ENCODE measurements at regions not wholly inside any gene's neighbourhood (a gene's known extent, or its start where the extent isn't known, plus 50 kb on each side); places are given as distances from the start of the nearest gene placed in this dataset.

GRCh38 chr9:79913867-79914266, 342.1 kb downstream of the TLE4 start:
- no peak for DNase-seq (ENCODE audit: extremely low spot score)
- POLR2A ChIA-PET: no interaction called here

GRCh38 chr9:79912318-79913070, 340.7 kb downstream of the TLE4 start:
- ChIA-PET CTCF (interaction anchor here (0.7 to 1.8 kb wide), 4 partner anchors 8 to 24 kb away, joined by 3 to 5 read pairs (median 4); no protein-coding TSS in a partner anchor), POLR2A (no interaction called here)
- no peak for DNase-seq (ENCODE audit: extremely low spot score)
- no peak for TF ChIP-seq CTCF (IDR thresholded peaks at IDR 0.05; ENCODE audit: control extremely low read depth, extremely low read depth, low read depth, missing control alignments)

More at GRCh38 chr9:79913867-79914266, 342.1 kb downstream of the TLE4 start:
- no peak for TF ChIP-seq CTCF (IDR thresholded peaks at IDR 0.05; ENCODE audit: control extremely low read depth, extremely low read depth, low read depth, missing control alignments)
- CTCF ChIA-PET: interaction anchor here (1.8 kb wide), 1 partner anchor 8 kb away, joined by 5 read pairs; no protein-coding TSS in a partner anchor

- CTCF ChIA-PET: interaction anchor here (0.7 kb wide), 1 partner anchor 8 kb away, joined by 3 read pairs; no protein-coding TSS in a partner anchor
- TF ChIP-seq CTCF (IDR thresholded peaks at IDR 0.05; ENCODE audit: control extremely low read depth, extremely low read depth, low read depth, missing control alignments): no peak
- DNase-seq (ENCODE audit: extremely low spot score): no peak
- POLR2A ChIA-PET: no interaction called here
Observed at GRCh38 chr9:79911724-79912123, 340.0 kb downstream of the TLE4 start.

- DNase-seq (ENCODE audit: extremely low spot score): no peak
- ChIA-PET CTCF (no interaction called here), POLR2A (no interaction called here)
- no peak for TF ChIP-seq CTCF (IDR thresholded peaks at IDR 0.05; ENCODE audit: control extremely low read depth, extremely low read depth, low read depth, missing control alignments)
Observed at GRCh38 chr9:79902825-79903600, 331.2 kb downstream of the TLE4 start.

- TF ChIP-seq CTCF (IDR thresholded peaks at IDR 0.05; ENCODE audit: control extremely low read depth, extremely low read depth, low read depth, missing control alignments): no peak
- ChIA-PET CTCF (interaction anchor here (1.0 kb wide), 1 partner anchor 18 kb away, joined by 3 read pairs; no protein-coding TSS in a partner anchor), POLR2A (no interaction called here)
- no peak for DNase-seq (ENCODE audit: extremely low spot score)
Observed at GRCh38 chr9:79900754-79901153, 329.0 kb downstream of the TLE4 start.

- no peak for TF ChIP-seq CTCF (IDR thresholded peaks at IDR 0.05; ENCODE audit: control extremely low read depth, extremely low read depth, low read depth, missing control alignments)
- DNase-seq (ENCODE audit: extremely low spot score): no peak
- ChIA-PET POLR2A (no interaction called here), CTCF (no interaction called here)
Observed at GRCh38 chr9:79896390-79896980, 324.7 kb downstream of the TLE4 start.

Data from GM10248 (cell line).